ENCODE measurements at regions not wholly inside any gene's neighbourhood (a gene's known extent, or its start where the extent isn't known, plus 50 kb on each side); places are given as distances from the start of the nearest gene placed in this dataset.
A peak's percentile ranks its signal among the peaks of the same experiment; 100 is the strongest.

DNA sequence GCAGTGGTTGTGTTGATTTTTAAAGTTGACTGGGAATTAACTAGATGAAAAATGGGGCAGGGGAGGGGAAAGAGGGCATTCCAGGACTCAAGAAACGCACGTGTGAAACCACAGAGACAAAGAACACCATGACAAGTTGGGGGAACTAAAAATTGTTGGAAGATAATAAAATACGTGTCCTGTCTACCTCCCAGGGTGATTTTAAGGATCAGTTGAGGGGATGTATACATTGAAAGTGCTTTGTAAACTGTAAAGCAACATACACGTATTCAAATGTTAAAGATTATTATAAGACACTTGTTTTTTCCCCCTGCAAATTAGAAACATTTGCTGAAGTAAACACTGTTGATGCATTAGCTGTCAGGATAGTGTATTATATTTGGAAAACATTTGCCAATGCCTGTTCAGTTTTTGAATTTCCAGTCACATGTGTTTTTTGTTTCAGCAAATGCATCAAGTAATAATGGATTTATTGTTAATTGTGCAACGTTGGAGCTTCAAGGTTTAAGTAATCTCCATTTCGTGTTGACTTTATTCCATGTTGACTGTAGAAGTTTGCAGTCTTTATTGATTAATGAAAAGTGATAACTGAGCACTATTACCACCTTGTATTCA lies 412.7 kb downstream of the ACTL7B start:
- FAIRE-seq (no peak), DNase-seq (ENCODE audit: low read depth, low spot score) (no peak)
- H3K36me3 ChIP-seq (ENCODE audit: control insufficient read depth in 2 of 2, extremely low read depth in 1 of 2, insufficient read depth in 2 of 2, low read length in 2 of 2): no peaks in the 10 kb centered on the region
- H3K9me1 ChIP-seq (ENCODE audit: control insufficient read depth, extremely low read depth, insufficient read depth, low read length): no peaks in the 10 kb centered on the region
- no peaks in the 10 kb centered on the region for H4K20me1 ChIP-seq (ENCODE audit: control insufficient read depth, extremely low read depth, insufficient read depth, low read length)
- H3K27me3 ChIP-seq (ENCODE audit: control insufficient read depth, extremely low read depth, insufficient read depth, low read length): no peaks in the 10 kb centered on the region
- H3K9me3 ChIP-seq (ENCODE audit: control insufficient read depth, low read depth, low read length): no peaks in the 10 kb centered on the region
- TF ChIP-seq, protein P1, sequence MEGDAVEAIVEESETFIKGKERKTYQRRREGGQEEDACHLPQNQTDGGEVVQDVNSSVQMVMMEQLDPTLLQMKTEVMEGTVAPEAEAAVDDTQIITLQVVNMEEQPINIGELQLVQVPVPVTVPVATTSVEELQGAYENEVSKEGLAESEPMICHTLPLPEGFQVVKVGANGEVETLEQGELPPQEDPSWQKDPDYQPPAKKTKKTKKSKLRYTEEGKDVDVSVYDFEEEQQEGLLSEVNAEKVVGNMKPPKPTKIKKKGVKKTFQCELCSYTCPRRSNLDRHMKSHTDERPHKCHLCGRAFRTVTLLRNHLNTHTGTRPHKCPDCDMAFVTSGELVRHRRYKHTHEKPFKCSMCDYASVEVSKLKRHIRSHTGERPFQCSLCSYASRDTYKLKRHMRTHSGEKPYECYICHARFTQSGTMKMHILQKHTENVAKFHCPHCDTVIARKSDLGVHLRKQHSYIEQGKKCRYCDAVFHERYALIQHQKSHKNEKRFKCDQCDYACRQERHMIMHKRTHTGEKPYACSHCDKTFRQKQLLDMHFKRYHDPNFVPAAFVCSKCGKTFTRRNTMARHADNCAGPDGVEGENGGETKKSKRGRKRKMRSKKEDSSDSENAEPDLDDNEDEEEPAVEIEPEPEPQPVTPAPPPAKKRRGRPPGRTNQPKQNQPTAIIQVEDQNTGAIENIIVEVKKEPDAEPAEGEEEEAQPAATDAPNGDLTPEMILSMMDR (optimal IDR thresholded peaks at IDR 0.05 in 1 of 3, IDR thresholded peaks at IDR 0.05 in 1 of 3, conservative IDR thresholded peaks at IDR 0.05 in 1 of 3; ENCODE audit: extremely low read depth in 1 of 3, insufficient read depth in 2 of 3, low read length in 3 of 3): no peak
- no peak for TF ChIP-seq EZH2 (IDR thresholded peaks at IDR 0.05; ENCODE audit: low read length)
- no peaks in the 10 kb centered on the region for H3K79me2 ChIP-seq (ENCODE audit: control insufficient read depth, insufficient read depth, low read length)
- peaks cover 58% of the 10 kb centered on the region for H3K4me1 ChIP-seq (ENCODE audit: control insufficient read depth, extremely low read depth, insufficient read depth, low read length)
- H3K4me3 ChIP-seq (ENCODE audit: control insufficient read depth in 2 of 3, extremely low read depth in 1 of 3, insufficient read depth in 2 of 3, low read depth in 1 of 3, low read length in 3 of 3): peak overlapping the region in 2 of 3 experiments; percentile 70 to 76
- H3K4me2 ChIP-seq (ENCODE audit: control insufficient read depth, extremely low read depth, insufficient read depth, low read depth, low read length): peak overlapping the region; percentile 99
- H3K9ac ChIP-seq (ENCODE audit: control insufficient read depth, extremely low read depth, insufficient read depth, low read length): peak overlapping the region; percentile 85
- peak overlapping the region; percentile 97 for H3K27ac ChIP-seq (ENCODE audit: control insufficient read depth, insufficient read depth, low read length)
- peak overlapping the region; percentile 69 for H2AFZ ChIP-seq (ENCODE audit: control insufficient read depth, low read length)
- dilution Hi-C loops (cut with MboI; ENCODE audit: extremely low pct_ligation_motif_present, low sequenced_read_pairs): no loop called here

DNA sequence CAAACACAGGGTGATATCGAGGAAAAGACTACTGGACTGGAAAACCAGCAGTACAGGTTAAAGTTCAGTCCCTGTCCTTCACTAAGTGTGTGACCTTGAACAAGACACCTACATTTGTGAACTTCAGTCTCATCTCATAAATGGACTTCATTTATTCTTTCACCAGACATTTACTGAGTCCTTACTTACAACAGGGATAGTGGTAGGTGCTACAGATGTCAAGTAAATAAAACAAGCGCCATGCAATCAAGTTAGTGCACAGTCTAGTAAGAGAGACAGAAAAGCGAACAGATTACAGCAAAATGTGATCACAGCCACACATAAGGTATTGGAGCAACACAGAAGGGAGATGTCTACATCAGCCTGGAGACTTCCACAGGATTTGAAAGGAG lies 413.2 kb downstream of the ACTL7B start:
- FAIRE-seq: no peak
- dilution Hi-C loops (cut with MboI; ENCODE audit: extremely low pct_ligation_motif_present, low sequenced_read_pairs): no loop called here
- H2AFZ ChIP-seq (ENCODE audit: control insufficient read depth, low read length): peak overlapping the region; percentile 69

More for the DNA sequence above, 413.2 kb downstream of the ACTL7B start:
- no peaks in the 10 kb centered on the region for H3K36me3 ChIP-seq (ENCODE audit: control insufficient read depth in 2 of 2, extremely low read depth in 1 of 2, insufficient read depth in 2 of 2, low read length in 2 of 2)
- peaks cover 58% of the 10 kb centered on the region for H3K4me1 ChIP-seq (ENCODE audit: control insufficient read depth, extremely low read depth, insufficient read depth, low read length)
- no peaks in the 10 kb centered on the region for H4K20me1 ChIP-seq (ENCODE audit: control insufficient read depth, extremely low read depth, insufficient read depth, low read length)
- peak overlapping the region; percentile 99 for H3K4me2 ChIP-seq (ENCODE audit: control insufficient read depth, extremely low read depth, insufficient read depth, low read depth, low read length)
- no peaks in the 10 kb centered on the region for H3K79me2 ChIP-seq (ENCODE audit: control insufficient read depth, insufficient read depth, low read length)
- no peaks in the 10 kb centered on the region for H3K27me3 ChIP-seq (ENCODE audit: control insufficient read depth, extremely low read depth, insufficient read depth, low read length)
- H3K9ac ChIP-seq (ENCODE audit: control insufficient read depth, extremely low read depth, insufficient read depth, low read length): no peak overlapping the region
- TF ChIP-seq, protein P1 (optimal IDR thresholded peaks at IDR 0.05 in 1 of 3, IDR thresholded peaks at IDR 0.05 in 1 of 3, conservative IDR thresholded peaks at IDR 0.05 in 1 of 3; ENCODE audit: extremely low read depth in 1 of 3, insufficient read depth in 2 of 3, low read length in 3 of 3): no peak
- TF ChIP-seq EZH2 (IDR thresholded peaks at IDR 0.05; ENCODE audit: low read length): no peak
- H3K27ac ChIP-seq (ENCODE audit: control insufficient read depth, insufficient read depth, low read length): peak overlapping the region; percentile 97
- peak overlapping the region in 1 of 3 experiments; percentile 9 for H3K4me3 ChIP-seq (ENCODE audit: control insufficient read depth in 2 of 3, extremely low read depth in 1 of 3, insufficient read depth in 2 of 3, low read depth in 1 of 3, low read length in 3 of 3)
- no peak for DNase-seq (ENCODE audit: low read depth, low spot score)
- no peaks in the 10 kb centered on the region for H3K9me3 ChIP-seq (ENCODE audit: control insufficient read depth, low read depth, low read length)
- H3K9me1 ChIP-seq (ENCODE audit: control insufficient read depth, extremely low read depth, insufficient read depth, low read length): no peaks in the 10 kb centered on the region

Data from keratinocyte (primary cell).